ENCODE measurements at regions not wholly inside any gene's neighbourhood (a gene's known extent, or its start where the extent isn't known, plus 50 kb on each side); places are given as distances from the start of the nearest gene placed in this dataset.
A peak's percentile ranks its signal among the peaks of the same experiment; 100 is the strongest.

DNA sequence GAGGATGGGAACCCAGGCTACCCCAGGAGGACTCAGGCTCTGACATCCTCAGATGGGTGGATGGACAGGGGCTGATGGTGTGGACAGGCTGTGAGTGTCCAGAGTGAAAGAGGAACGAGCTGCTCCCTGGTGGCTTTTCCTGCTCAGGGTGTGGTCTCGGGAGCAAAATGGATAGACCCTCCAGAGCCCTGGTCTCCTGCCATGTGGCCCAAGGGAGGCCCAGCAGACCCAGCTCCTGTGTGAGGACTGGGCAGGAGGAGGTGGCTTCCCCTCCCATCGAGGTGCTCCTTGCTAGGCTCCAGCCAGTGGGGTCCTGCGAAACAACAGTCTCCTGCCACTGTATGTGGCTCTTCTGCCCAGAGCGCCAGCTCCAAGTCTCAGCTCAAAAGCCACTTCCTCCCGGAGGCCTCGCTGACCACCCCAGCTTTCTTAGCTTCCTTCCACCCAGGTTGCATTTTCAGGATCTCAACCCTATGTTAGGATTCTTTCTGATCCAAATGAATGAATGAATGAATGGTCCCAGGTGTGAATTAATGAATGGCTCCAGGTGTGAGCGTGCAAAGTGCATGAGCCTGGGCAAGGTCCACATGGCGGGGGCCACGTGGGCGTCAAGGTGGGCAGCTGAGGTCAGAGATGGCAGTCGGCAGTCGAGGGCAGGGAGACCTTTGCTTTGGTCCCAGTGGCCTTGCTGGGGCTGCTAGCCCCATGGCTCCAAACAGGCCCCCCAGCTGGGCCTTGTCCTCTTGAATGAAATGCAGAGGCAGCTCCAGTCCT lies 120.3 kb upstream of the CIBAR2 start:
- TF ChIP-seq FOXP2 (optimal IDR thresholded peaks at IDR 0.05; ENCODE audit: borderline replicate concordance, extremely low read depth, extremely low read length, insufficient read depth) = no peak
- TF ChIP-seq TAF1 (IDR thresholded peaks at IDR 0.05; ENCODE audit: borderline replicate concordance, insufficient read depth, low read length) = no peak
- no peak for TF ChIP-seq POLR2AphosphoS5 (IDR thresholded peaks at IDR 0.05; ENCODE audit: low read depth, low read length)
- TF ChIP-seq, protein P1, sequence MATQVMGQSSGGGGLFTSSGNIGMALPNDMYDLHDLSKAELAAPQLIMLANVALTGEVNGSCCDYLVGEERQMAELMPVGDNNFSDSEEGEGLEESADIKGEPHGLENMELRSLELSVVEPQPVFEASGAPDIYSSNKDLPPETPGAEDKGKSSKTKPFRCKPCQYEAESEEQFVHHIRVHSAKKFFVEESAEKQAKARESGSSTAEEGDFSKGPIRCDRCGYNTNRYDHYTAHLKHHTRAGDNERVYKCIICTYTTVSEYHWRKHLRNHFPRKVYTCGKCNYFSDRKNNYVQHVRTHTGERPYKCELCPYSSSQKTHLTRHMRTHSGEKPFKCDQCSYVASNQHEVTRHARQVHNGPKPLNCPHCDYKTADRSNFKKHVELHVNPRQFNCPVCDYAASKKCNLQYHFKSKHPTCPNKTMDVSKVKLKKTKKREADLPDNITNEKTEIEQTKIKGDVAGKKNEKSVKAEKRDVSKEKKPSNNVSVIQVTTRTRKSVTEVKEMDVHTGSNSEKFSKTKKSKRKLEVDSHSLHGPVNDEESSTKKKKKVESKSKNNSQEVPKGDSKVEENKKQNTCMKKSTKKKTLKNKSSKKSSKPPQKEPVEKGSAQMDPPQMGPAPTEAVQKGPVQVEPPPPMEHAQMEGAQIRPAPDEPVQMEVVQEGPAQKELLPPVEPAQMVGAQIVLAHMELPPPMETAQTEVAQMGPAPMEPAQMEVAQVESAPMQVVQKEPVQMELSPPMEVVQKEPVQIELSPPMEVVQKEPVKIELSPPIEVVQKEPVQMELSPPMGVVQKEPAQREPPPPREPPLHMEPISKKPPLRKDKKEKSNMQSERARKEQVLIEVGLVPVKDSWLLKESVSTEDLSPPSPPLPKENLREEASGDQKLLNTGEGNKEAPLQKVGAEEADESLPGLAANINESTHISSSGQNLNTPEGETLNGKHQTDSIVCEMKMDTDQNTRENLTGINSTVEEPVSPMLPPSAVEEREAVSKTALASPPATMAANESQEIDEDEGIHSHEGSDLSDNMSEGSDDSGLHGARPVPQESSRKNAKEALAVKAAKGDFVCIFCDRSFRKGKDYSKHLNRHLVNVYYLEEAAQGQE (IDR thresholded peaks at IDR 0.05; ENCODE audit: insufficient read depth in 1 of 2, low read depth in 2 of 2, low read length in 2 of 2) = no peak
- TF ChIP-seq SIN3A (IDR thresholded peaks at IDR 0.05; ENCODE audit: borderline replicate concordance, insufficient read depth, low read length) = no peak

DNA sequence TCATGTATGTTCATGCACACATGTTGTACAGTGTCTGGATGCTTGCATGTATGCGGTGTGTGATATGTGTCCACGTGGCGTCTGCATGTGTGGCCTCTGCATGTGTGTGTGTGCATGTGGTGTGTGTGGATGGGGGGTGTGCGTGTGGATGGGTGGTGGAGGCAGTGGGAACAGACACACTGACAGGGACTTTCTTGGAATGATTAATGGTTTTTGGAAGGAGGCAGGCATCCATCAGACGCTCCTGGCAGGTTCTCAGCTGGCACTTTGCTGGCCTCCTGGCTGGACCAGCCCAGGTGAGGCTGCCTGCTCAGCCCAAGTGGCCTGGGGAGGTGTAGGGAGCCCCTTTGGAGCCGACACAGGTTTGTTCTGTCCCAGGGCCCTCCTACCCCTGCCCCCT lies 121.2 kb upstream of the CIBAR2 start:
- TF ChIP-seq TAF1 (IDR thresholded peaks at IDR 0.05; ENCODE audit: borderline replicate concordance, insufficient read depth, low read length) (no peak), FOXP2 (optimal IDR thresholded peaks at IDR 0.05; ENCODE audit: borderline replicate concordance, extremely low read depth, extremely low read length, insufficient read depth) (no peak), POLR2AphosphoS5 (IDR thresholded peaks at IDR 0.05; ENCODE audit: low read depth, low read length) (no peak), SIN3A (IDR thresholded peaks at IDR 0.05; ENCODE audit: borderline replicate concordance, insufficient read depth, low read length) (no peak)
- TF ChIP-seq, protein P1 (IDR thresholded peaks at IDR 0.05; ENCODE audit: insufficient read depth in 1 of 2, low read depth in 2 of 2, low read length in 2 of 2) = no peak

DNA sequence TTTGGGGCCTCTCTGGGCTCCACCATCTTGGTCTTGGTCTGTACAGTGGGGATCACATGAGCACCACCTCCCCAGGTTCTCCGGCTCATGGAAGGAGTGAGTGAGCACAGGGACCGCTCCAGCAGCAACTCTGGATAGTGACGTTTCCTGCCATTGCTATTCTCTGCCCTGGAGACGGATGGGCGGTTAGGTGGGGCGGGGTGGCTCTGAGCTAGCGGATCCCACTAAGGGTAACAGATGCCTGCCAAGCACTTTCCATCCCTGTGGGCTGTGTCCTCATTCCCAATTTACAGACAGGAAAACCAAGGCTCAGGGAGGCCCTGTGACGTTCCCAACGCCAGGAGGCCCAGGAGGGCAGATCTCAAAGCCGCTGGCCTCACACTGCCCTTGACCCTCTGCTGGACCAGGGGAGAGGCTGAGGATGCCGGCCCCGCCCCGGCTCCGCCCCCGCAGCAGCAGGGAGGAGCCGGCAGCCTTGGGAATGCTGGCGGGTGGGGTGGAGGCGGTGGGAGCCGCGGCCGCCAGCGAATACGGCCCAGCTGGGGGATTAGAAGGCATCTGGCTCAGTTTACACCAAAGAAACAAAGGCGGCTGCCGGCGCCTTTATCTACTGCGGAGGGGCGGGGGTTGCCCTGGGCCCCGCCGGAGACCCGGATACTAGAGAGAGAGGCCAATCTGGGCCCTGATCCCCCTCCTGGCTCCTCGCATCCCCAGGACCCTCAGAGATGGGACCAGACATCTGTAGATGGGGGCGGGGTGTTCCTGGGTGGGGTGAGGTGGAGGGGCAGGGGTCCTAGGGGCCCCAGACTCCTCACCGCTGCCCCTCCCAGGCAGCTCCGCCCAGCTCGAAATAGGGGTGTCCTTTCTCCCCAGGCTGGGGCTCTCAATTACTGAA lies 122.3 kb upstream of the CIBAR2 start:
- TF ChIP-seq, protein P1 (IDR thresholded peaks at IDR 0.05; ENCODE audit: insufficient read depth in 1 of 2, low read depth in 2 of 2, low read length in 2 of 2) = no peak
- no peak for TF ChIP-seq SIN3A (IDR thresholded peaks at IDR 0.05; ENCODE audit: borderline replicate concordance, insufficient read depth, low read length)
- TF ChIP-seq FOXP2 (optimal IDR thresholded peaks at IDR 0.05; ENCODE audit: borderline replicate concordance, extremely low read depth, extremely low read length, insufficient read depth) = no peak
- no peak for TF ChIP-seq POLR2AphosphoS5 (IDR thresholded peaks at IDR 0.05; ENCODE audit: low read depth, low read length)
- TF ChIP-seq TAF1 (IDR thresholded peaks at IDR 0.05; ENCODE audit: borderline replicate concordance, insufficient read depth, low read length) = no peak

DNA sequence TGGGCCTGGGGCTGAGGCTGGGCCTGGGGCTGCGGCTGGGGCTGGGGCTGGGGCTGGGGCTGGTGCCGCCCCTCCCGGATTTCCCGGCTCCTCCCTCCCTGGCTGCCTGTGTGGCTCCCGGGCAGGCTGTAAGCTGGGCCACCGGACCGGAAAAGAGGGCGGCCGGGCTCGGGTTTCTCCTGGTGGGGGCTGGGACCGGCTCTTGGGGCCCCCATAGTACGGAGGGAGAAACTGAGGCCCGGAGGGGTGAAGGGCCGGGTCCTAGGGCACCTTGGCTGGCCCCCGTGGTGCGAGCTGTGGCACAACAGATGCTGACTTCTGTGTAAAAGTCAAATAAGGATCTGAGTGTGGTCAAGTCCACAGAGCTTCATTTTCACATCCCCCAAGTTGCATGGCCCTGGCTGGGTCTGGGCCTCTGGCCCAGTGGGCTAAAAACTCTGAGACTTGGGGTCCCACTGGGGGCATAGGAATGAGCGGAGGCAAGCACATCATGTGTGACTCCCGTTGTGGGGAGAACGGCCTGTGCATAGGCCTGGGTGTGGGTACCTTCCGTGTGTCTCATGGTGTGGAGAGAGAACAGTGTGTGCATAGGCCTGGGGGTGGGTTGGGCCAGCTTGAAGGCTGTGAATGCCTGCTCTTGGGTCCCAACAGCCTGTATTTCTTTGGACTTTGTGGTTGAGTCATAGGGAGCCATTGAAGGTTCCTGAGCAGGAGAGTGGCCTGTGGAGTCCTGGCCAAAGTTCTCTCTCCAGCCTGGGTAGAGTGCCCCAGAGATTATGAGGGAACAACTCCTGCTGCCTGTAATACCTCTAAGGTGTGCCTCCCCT lies 123.9 kb upstream of the CIBAR2 start:
- TF ChIP-seq POLR2AphosphoS5 (IDR thresholded peaks at IDR 0.05; ENCODE audit: low read depth, low read length) = peak; percentile 30; the same call in 1 of the 2 replicates
- TF ChIP-seq, protein P1 (IDR thresholded peaks at IDR 0.05; ENCODE audit: insufficient read depth in 1 of 2, low read depth in 2 of 2, low read length in 2 of 2) = no peak
